ENCODE measurements at regions not wholly inside any gene's neighbourhood (a gene's known extent, or its start where the extent isn't known, plus 50 kb on each side); places are given as distances from the start of the nearest gene placed in this dataset.
A peak's percentile ranks its signal among the peaks of the same experiment; 100 is the strongest.

DNA sequence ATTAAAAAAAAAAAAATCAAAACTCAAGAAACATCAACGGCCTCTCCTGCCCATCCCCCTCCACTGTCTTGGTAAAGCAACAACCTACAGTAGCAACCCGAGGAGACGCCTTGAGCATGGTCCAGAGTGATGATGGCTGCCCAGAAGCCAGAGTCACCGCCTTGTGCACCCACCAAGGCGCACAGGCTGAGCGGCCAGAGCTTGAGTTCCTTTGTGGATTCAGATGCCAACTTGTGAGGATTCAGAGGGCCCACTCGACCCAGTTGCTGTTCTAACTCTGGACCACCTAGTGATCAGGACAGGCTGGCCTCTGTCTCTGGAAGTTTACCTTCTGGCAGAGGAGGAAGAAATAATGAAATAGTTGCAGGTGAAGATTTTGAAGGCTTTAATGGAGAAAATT is 105.0 kb downstream of the PDCL3 start:
- H3K9me3 Mint-ChIP-seq (ENCODE audit: unreplicated experiment): no peaks in the 10 kb centered on the region
- peak; percentile 69 for DNase-seq (ENCODE audit: extremely low spot score, unreplicated experiment)
- no peak overlapping the region for H3K4me3 Mint-ChIP-seq (ENCODE audit: unreplicated experiment)
- no peak overlapping the region for H3K27ac Mint-ChIP-seq (ENCODE audit: unreplicated experiment)
- no peak for TF ChIP-seq CTCF (IDR thresholded peaks at IDR 0.05)
- H3K36me3 Mint-ChIP-seq (ENCODE audit: unreplicated experiment): no peaks in the 10 kb centered on the region
- H3K4me1 Mint-ChIP-seq (ENCODE audit: unreplicated experiment): no peaks in the 10 kb centered on the region
- peaks cover 40% of the 10 kb centered on the region for H3K27me3 Mint-ChIP-seq (ENCODE audit: unreplicated experiment)

GRCh38 chr2:100670232-100670631 is 107.4 kb downstream of the PDCL3 start:
- Mint-ChIP-seq H3K27ac (ENCODE audit: unreplicated experiment) (no peak overlapping the region), H3K27me3 (ENCODE audit: unreplicated experiment) (peaks cover 37% of the 10 kb centered on the region), H3K36me3 (ENCODE audit: unreplicated experiment) (no peaks in the 10 kb centered on the region), H3K9me3 (ENCODE audit: unreplicated experiment) (no peaks in the 10 kb centered on the region), H3K4me3 (ENCODE audit: unreplicated experiment) (no peak overlapping the region), H3K4me1 (ENCODE audit: unreplicated experiment) (no peaks in the 10 kb centered on the region)
- TF ChIP-seq CTCF (IDR thresholded peaks at IDR 0.05): peak; percentile 25
- DNase-seq (ENCODE audit: extremely low spot score, unreplicated experiment): peak; percentile 56

GRCh38 chr2:100673115-100673514 is 110.3 kb downstream of the PDCL3 start:
- peak; percentile 57 for DNase-seq (ENCODE audit: extremely low spot score, unreplicated experiment)
- Mint-ChIP-seq H3K36me3 (ENCODE audit: unreplicated experiment) (no peaks in the 10 kb centered on the region), H3K9me3 (ENCODE audit: unreplicated experiment) (no peaks in the 10 kb centered on the region), H3K4me1 (ENCODE audit: unreplicated experiment) (no peaks in the 10 kb centered on the region), H3K4me3 (ENCODE audit: unreplicated experiment) (no peak overlapping the region), H3K27me3 (ENCODE audit: unreplicated experiment) (peaks cover 30% of the 10 kb centered on the region), H3K27ac (ENCODE audit: unreplicated experiment) (no peak overlapping the region)
- TF ChIP-seq CTCF (IDR thresholded peaks at IDR 0.05): no peak

- no peaks in the 10 kb centered on the region for H3K36me3 Mint-ChIP-seq (ENCODE audit: unreplicated experiment)
- H3K27ac Mint-ChIP-seq (ENCODE audit: unreplicated experiment): no peak overlapping the region
- DNase-seq (ENCODE audit: extremely low spot score, unreplicated experiment): peak; percentile 75
- no peak for TF ChIP-seq CTCF (IDR thresholded peaks at IDR 0.05)
- no peaks in the 10 kb centered on the region for H3K4me1 Mint-ChIP-seq (ENCODE audit: unreplicated experiment)
- H3K27me3 Mint-ChIP-seq (ENCODE audit: unreplicated experiment): peaks cover 30% of the 10 kb centered on the region
- H3K4me3 Mint-ChIP-seq (ENCODE audit: unreplicated experiment): no peak overlapping the region
- H3K9me3 Mint-ChIP-seq (ENCODE audit: unreplicated experiment): no peaks in the 10 kb centered on the region
Measured at GRCh38 chr2:100673691-100674485, 111.1 kb downstream of the PDCL3 start.

GRCh38 chr2:100674666-100675065 is 111.9 kb downstream of the PDCL3 start:
- Mint-ChIP-seq H3K4me1 (ENCODE audit: unreplicated experiment) (no peaks in the 10 kb centered on the region), H3K27me3 (ENCODE audit: unreplicated experiment) (peaks cover 27% of the 10 kb centered on the region), H3K4me3 (ENCODE audit: unreplicated experiment) (no peak overlapping the region), H3K27ac (ENCODE audit: unreplicated experiment) (no peak overlapping the region), H3K36me3 (ENCODE audit: unreplicated experiment) (no peaks in the 10 kb centered on the region), H3K9me3 (ENCODE audit: unreplicated experiment) (no peaks in the 10 kb centered on the region)
- DNase-seq (ENCODE audit: extremely low spot score, unreplicated experiment): peak; percentile 62
- TF ChIP-seq CTCF (IDR thresholded peaks at IDR 0.05): no peak

Measured in osteocyte (in vitro differentiated cells).